Osteoblast (primary cell): ENCODE measurements at regions not wholly inside any gene's neighbourhood (a gene's known extent, or its start where the extent isn't known, plus 50 kb on each side); places are given as distances from the start of the nearest gene placed in this dataset.

Experiments
- DNase-seq: peaks from one replicate; pipeline ENCODE4 v3.0.0; 2011; ENCODE audit warnings: low spot score, mixed read lengths; ENCODE audit not compliant: insufficient read length; ENCODE audit errors: missing footprints
- H2AFZ ChIP-seq: 2 replicates; pipeline ENCODE4 v1.6.0; 2011; ENCODE audit warnings: mild to moderate bottlenecking, low read length
- H3K27ac ChIP-seq: 2 replicates; pipeline ENCODE4 v1.5.1; 2011; ENCODE audit warnings: mild to moderate bottlenecking, low read depth, low read length, moderate library complexity
- H3K27me3 ChIP-seq: 2 replicates; pipeline ENCODE4 v1.6.0; 2012; ENCODE audit warnings: mild to moderate bottlenecking, control low read depth, inconsistent platforms, low read length, moderate library complexity; ENCODE audit not compliant: insufficient read depth
- H3K36me3 ChIP-seq: 2 replicates; pipeline ENCODE4 v1.5.1; 2011; ENCODE audit warnings: mild to moderate bottlenecking, low read length, control low read depth, moderate library complexity; ENCODE audit not compliant: insufficient read depth
- H3K4me1 ChIP-seq: 2 replicates; pipeline ENCODE4 v1.5.1; 2011; ENCODE audit warnings: mild to moderate bottlenecking, low read length, control low read depth, moderate library complexity; ENCODE audit not compliant: insufficient read depth
- H3K4me2 ChIP-seq: 2 replicates; pipeline ENCODE4 v1.6.0; 2011; ENCODE audit warnings: mild to moderate bottlenecking, low read length; ENCODE audit not compliant: insufficient read depth
- H3K4me3 ChIP-seq: fragments of 200-600 bp; sonication (generic); 3 replicates; pipeline ENCODE4 v1.5.1; 2012; ENCODE audit warnings: mild to moderate bottlenecking, low read length, inconsistent platforms; ENCODE audit not compliant: insufficient read depth
- H3K79me2 ChIP-seq: 2 replicates; pipeline ENCODE4 v1.6.0; 2012; ENCODE audit warnings: mild to moderate bottlenecking, low read length, control low read depth, inconsistent platforms; ENCODE audit not compliant: insufficient read depth
- H3K9me3 ChIP-seq: 2 replicates; pipeline ENCODE4 v1.5.1; 2011; ENCODE audit warnings: low read depth, low read length, control low read depth
- H4K20me1 ChIP-seq: 2 replicates; pipeline ENCODE4 v1.6.0; 2012; ENCODE audit warnings: mild to moderate bottlenecking, low read length, control low read depth; ENCODE audit not compliant: insufficient read depth
- CTCF ChIP-seq: IDR thresholded peaks from 2 replicates; pipeline ENCODE4 v1.5.1; 2011; ENCODE audit warnings: mild to moderate bottlenecking, low read depth, low read length, moderate library complexity; ENCODE audit errors: extremely low read depth

GRCh38 chr3:82521657-82522056 lies 760.2 kb upstream of the GBE1 start:
- Histone ChIP-seq H3K4me1 (no peaks in the 10 kb centered on the region), H2AFZ (no peak overlapping the region), H3K36me3 (no peaks in the 10 kb centered on the region), H3K4me2 (no peak overlapping the region), H4K20me1 (no peaks in the 10 kb centered on the region), H3K79me2 (no peaks in the 10 kb centered on the region), H3K27me3 (no peaks in the 10 kb centered on the region), H3K9me3 (peaks cover 2% of the 10 kb centered on the region), H3K27ac (no peak overlapping the region), H3K4me3 (no peak overlapping the region)
- DNase-seq: no peak
- TF ChIP-seq CTCF: no peak

GRCh38 chr3:82520846-82521245 lies 759.4 kb upstream of the GBE1 start:
- TF ChIP-seq CTCF: no peak
- no peak overlapping the region for H3K4me2 ChIP-seq

GRCh38 chr3:82509951-82510603 lies 748.6 kb upstream of the GBE1 start:
- no peak for TF ChIP-seq CTCF
- Histone ChIP-seq H3K9me3 (no peaks in the 10 kb centered on the region), H3K27me3 (no peaks in the 10 kb centered on the region), H3K27ac (no peak overlapping the region), H3K4me3 (no peak overlapping the region), H3K79me2 (no peaks in the 10 kb centered on the region), H2AFZ (no peak overlapping the region), H3K4me2 (no peak overlapping the region), H4K20me1 (no peaks in the 10 kb centered on the region), H3K4me1 (no peaks in the 10 kb centered on the region), H3K36me3 (no peaks in the 10 kb centered on the region)
- DNase-seq: no peak

More at GRCh38 chr3:82520846-82521245, 759.4 kb upstream of the GBE1 start:
- Histone ChIP-seq H3K27ac (no peak overlapping the region), H3K4me1 (no peaks in the 10 kb centered on the region), H3K27me3 (no peaks in the 10 kb centered on the region), H4K20me1 (no peaks in the 10 kb centered on the region), H3K4me3 (no peak overlapping the region), H3K36me3 (no peaks in the 10 kb centered on the region), H2AFZ (no peak overlapping the region), H3K9me3 (peaks cover 2% of the 10 kb centered on the region), H3K79me2 (no peaks in the 10 kb centered on the region)
- no peak for DNase-seq

GRCh38 chr3:82509106-82509842 lies 747.8 kb upstream of the GBE1 start:
- no peak overlapping the region for H3K4me2 ChIP-seq
- no peaks in the 10 kb centered on the region for H4K20me1 ChIP-seq
- H3K36me3 ChIP-seq: no peaks in the 10 kb centered on the region
- H2AFZ ChIP-seq: no peak overlapping the region
- no peak overlapping the region for H3K27ac ChIP-seq
- no peaks in the 10 kb centered on the region for H3K79me2 ChIP-seq
- no peak for TF ChIP-seq CTCF
- H3K4me1 ChIP-seq: no peaks in the 10 kb centered on the region
- H3K4me3 ChIP-seq: no peak overlapping the region
- DNase-seq: no peak
- H3K27me3 ChIP-seq: no peaks in the 10 kb centered on the region
- no peaks in the 10 kb centered on the region for H3K9me3 ChIP-seq
